Spleen (tissue), 7 donors: ENCODE measurements at regions not wholly inside any gene's neighbourhood (a gene's known extent, or its start where the extent isn't known, plus 50 kb on each side); places are given as distances from the start of the nearest gene placed in this dataset.

Source experiments
- CTCF ChIP-seq, 11 experiments: fragments of 200-600 bp in 7 of 11; fragments of 450-650 bp in 4 of 11; sonication (generic) in 4 of 11; IDR thresholded peaks in 8 of 11; conservative IDR thresholded peaks in 3 of 11; 1 replicate in 7 of 11; 2 replicates in 4 of 11; pipeline versions ENCODE4 v1.4.0 to v1.8.0; 2016 to 2021; ENCODE audit warnings: antibody characterized with exemption in 11 of 11, inconsistent platforms in 4 of 11, mild to moderate bottlenecking in 1 of 11
- POLR2A ChIP-seq, 3 donors: fragments of 450-650 bp; IDR thresholded peaks; one replicate each; pipeline ENCODE4 v1.5.1; 2017; ENCODE audit warnings: antibody characterized with exemption in 3 of 3, mild to moderate bottlenecking in 1 of 3
- POLR2AphosphoS5 ChIP-seq, 3 donors: sonication (generic); formaldehyde crosslinking; IDR thresholded peaks; one replicate each; pipeline ENCODE4 v1.5.1; 2017; ENCODE audit warnings: antibody characterized with exemption in 3 of 3
- donor health status: DM: no; HTN: no; CAD: no; lungs with moderate emphysema.
- donor health status: DM: no; HTN: no; CAD: no.
- donor health status: DM: no; HTN: no; CAD: no.

- TF ChIP-seq CTCF (IDR thresholded peaks at IDR 0.05 in 8 of 11, conservative IDR thresholded peaks at IDR 0.05 in 3 of 11) (no peak), POLR2AphosphoS5 (IDR thresholded peaks at IDR 0.05) (no peak), POLR2A (IDR thresholded peaks at IDR 0.05) (no peak)
These were observed 205.1 kb upstream of the TSHZ3 start for GRCh38 chr19:31554360-31554759.
